IMR-90 (cell line): ENCODE measurements at regions not wholly inside any gene's neighbourhood (a gene's known extent, or its start where the extent isn't known, plus 50 kb on each side); places are given as distances from the start of the nearest gene placed in this dataset.

Source experiments
- ATAC-seq: fragments of 200-7000 bp; cut with Tn5 transposase; 2 replicates; pipeline ENCODE4 v1.9.1; 2020; ENCODE audit warnings: low read depth, mild to moderate bottlenecking, moderate library complexity
- BruUV-seq: library from RNA; stranded (reverse); fragments of 400-500 nt; replicated peaks from 2 replicates; lab custom pipeline; 2021; lab: Mats Ljungman, UMichigan
- CTCF ChIA-PET: fragments of 300-600 bp; formaldehyde crosslinking; extraction: SDS; loops from one replicate; lab custom pipeline; 2021; ENCODE audit warnings: antibody characterized with exemption; lab: Yijun Ruan, JAX
- POLR2A ChIA-PET: fragments of 300-600 bp; sonication (Branson Sonifier 250); formaldehyde crosslinking; loops from one replicate; lab custom pipeline; 2022; ENCODE audit warnings: antibody characterized with exemption; ENCODE audit not compliant: unreplicated experiment; lab: Charles Lee
- DNase-seq: peaks from one replicate; pipeline ENCODE4 v3.0.0; 2013
- H2AFZ ChIP-seq: replicated peaks from 2 replicates; pipeline ENCODE3; 2013; ENCODE audit warnings: low read length, mild to moderate bottlenecking; ENCODE audit not compliant: poor library complexity
- H2AK5ac ChIP-seq: 2 replicates; pipeline ENCODE4 v1.6.1; 2013; ENCODE audit warnings: low read depth, low read length, inconsistent platforms
- H2AK9ac ChIP-seq: replicated peaks from 2 replicates; pipeline ENCODE3; 2013; ENCODE audit warnings: mild to moderate bottlenecking, low read depth, low read length, moderate library complexity; ENCODE audit not compliant: poor library complexity
- H2BK120ac ChIP-seq: 2 replicates; pipeline ENCODE4 v1.6.1; 2013; ENCODE audit warnings: low read depth, low read length, inconsistent platforms
- H2BK15ac ChIP-seq: 3 replicates; pipeline ENCODE4 v1.6.1; 2013; ENCODE audit warnings: low read depth, low read length, inconsistent platforms
- H2BK20ac ChIP-seq: 2 replicates; pipeline ENCODE4 v1.6.1; 2013; ENCODE audit warnings: low read depth, mild to moderate bottlenecking, inconsistent platforms, low read length, moderate library complexity
- H2BK5ac ChIP-seq: 2 replicates; pipeline ENCODE4 v1.6.1; 2013; ENCODE audit warnings: mild to moderate bottlenecking, low read depth, low read length, inconsistent platforms; ENCODE audit not compliant: poor library complexity, severe bottlenecking
- H3K14ac ChIP-seq: replicated peaks from 2 replicates; pipeline ENCODE4 v1.6.1; 2013; ENCODE audit warnings: low read depth, low read length, inconsistent platforms
- H3K18ac ChIP-seq: 2 replicates; pipeline ENCODE4 v1.6.1; 2013; ENCODE audit warnings: low read depth, low read length, control low read depth
- H3K23ac ChIP-seq: 2 replicates; pipeline ENCODE4 v1.6.1; 2013; ENCODE audit warnings: low read depth, low read length, inconsistent platforms
- H3K27ac ChIP-seq: 2 replicates; pipeline ENCODE4 v1.5.1; 2013; ENCODE audit warnings: mild to moderate bottlenecking, control low read depth, low read length; ENCODE audit not compliant: insufficient read depth
- H3K27me3 ChIP-seq: 2 replicates; pipeline ENCODE4 v1.6.1; 2013; ENCODE audit warnings: low read length; ENCODE audit not compliant: control insufficient read depth, insufficient read depth
- H3K36me3 ChIP-seq: 2 replicates; pipeline ENCODE4 v1.6.1; 2013; ENCODE audit warnings: low read length, mixed read lengths; ENCODE audit not compliant: control insufficient read depth, insufficient read depth
- H3K4ac ChIP-seq: 2 replicates; pipeline ENCODE4 v1.6.1; 2013; ENCODE audit warnings: low read depth, low read length, inconsistent platforms
- H3K4me1 ChIP-seq: 2 replicates; pipeline ENCODE4 v1.6.1; 2013; ENCODE audit warnings: low read length, mixed read lengths; ENCODE audit not compliant: control insufficient read depth, insufficient read depth
- H3K4me2 ChIP-seq: 2 replicates; pipeline ENCODE4 v1.6.1; 2013; ENCODE audit warnings: low read depth, mild to moderate bottlenecking, control low read depth, low read length, moderate library complexity
- H3K4me3 ChIP-seq: 2 replicates; pipeline ENCODE4 v1.5.1; 2013; ENCODE audit warnings: low read depth, mild to moderate bottlenecking, control low read depth, low read length, moderate library complexity; ENCODE audit not compliant: insufficient read depth
- H3K56ac ChIP-seq: 2 replicates; pipeline ENCODE4 v1.6.1; 2013; ENCODE audit warnings: low read length, inconsistent platforms; ENCODE audit not compliant: insufficient read depth; ENCODE audit errors: extremely low read depth
- H3K79me1 ChIP-seq, 2 experiments: 2 replicates each; pipeline ENCODE4 v1.6.1; 2013; ENCODE audit warnings: low read length in 2 of 2, inconsistent platforms in 1 of 2, low read depth in 1 of 2
- H3K9ac ChIP-seq: 2 replicates; pipeline ENCODE4 v1.6.1; 2013; ENCODE audit warnings: low read depth, low read length, control low read depth
- H3K9me1 ChIP-seq: 2 replicates; pipeline ENCODE4 v1.6.1; 2013; ENCODE audit warnings: low read length, inconsistent platforms; ENCODE audit not compliant: insufficient read depth
- H3K9me3 ChIP-seq: 2 replicates; pipeline ENCODE4 v1.6.1; 2013; ENCODE audit warnings: low read length; ENCODE audit not compliant: control insufficient read depth, insufficient read depth
- H4K20me1 ChIP-seq: 2 replicates; pipeline ENCODE4 v1.6.1; 2013; ENCODE audit warnings: low read length, inconsistent platforms; ENCODE audit not compliant: insufficient read depth
- H4K5ac ChIP-seq: 2 replicates; pipeline ENCODE4 v1.6.1; 2013; ENCODE audit warnings: mild to moderate bottlenecking, low read depth, low read length, control low read depth
- H4K8ac ChIP-seq, 2 experiments: 2 replicates each; pipeline ENCODE4 v1.6.1; 2013; ENCODE audit warnings: low read depth in 2 of 2, low read length in 2 of 2, control low read depth in 1 of 2, inconsistent platforms in 1 of 2
- H4K91ac ChIP-seq: 2 replicates; pipeline ENCODE4 v1.6.1; 2013; ENCODE audit warnings: low read depth, low read length, inconsistent platforms; ENCODE audit not compliant: insufficient read depth
- BHLHE40 ChIP-seq: fragments of 150-350 bp; IDR thresholded peaks from 2 replicates; pipeline ENCODE4 v1.6.1; 2016; ENCODE audit warnings: mild to moderate bottlenecking, low read depth, low read length
- CEBPB ChIP-seq: IDR thresholded peaks from 2 replicates; pipeline ENCODE4 v1.6.1; 2012; ENCODE audit warnings: low read depth, low read length, improper control_type of control experiment
- NFE2L2 ChIP-seq: fragments of 150-350 bp; IDR thresholded peaks from 2 replicates; pipeline ENCODE4 v1.6.1; 2016; ENCODE audit warnings: low read depth, mild to moderate bottlenecking, low read length
- RCOR1 ChIP-seq: IDR thresholded peaks from 2 replicates; pipeline ENCODE4 v1.6.1; 2012; ENCODE audit warnings: mild to moderate bottlenecking, low read length, improper control_type of control experiment; ENCODE audit not compliant: insufficient replicate concordance
- RFX5 ChIP-seq: IDR thresholded peaks from 2 replicates; pipeline ENCODE4 v1.8.0; 2012; ENCODE audit warnings: low read depth, mild to moderate bottlenecking, low read length, moderate library complexity
- SMC3 ChIP-seq: fragments of 150-350 bp; IDR thresholded peaks from 2 replicates; pipeline ENCODE4 v1.6.1; 2016; ENCODE audit warnings: low read depth, mild to moderate bottlenecking, antibody characterized with exemption, low read length, moderate library complexity
- WGBS, 2 experiments: methylation state at CpG; one replicate each; pipeline versions ENCODE4 v1.1.5 to v1.1.7; 2013; ENCODE audit warnings: missing lambda C conversion rate in 2 of 2; ENCODE audit not compliant: insufficient read length in 1 of 2; ENCODE audit errors: extremely low coverage in 2 of 2; 5-methylcytosine and 5-hydroxymethylcytosine counted together
- dilution Hi-C: fragments of 300-500 bp; cut with HindIII; formaldehyde crosslinking; loops from one replicate; pipeline ENCODE4 v1.14.3; 2018; ENCODE audit warnings: low sequenced_read_pairs; ENCODE audit not compliant: unreplicated experiment
- in situ Hi-C: fragments of 300-500 bp; cut with MboI; formaldehyde crosslinking; loops from 3 replicates; pipeline ENCODE4 v1.14.3; 2019; ENCODE audit warnings: low sequenced_read_pairs, inconsistent platforms, mixed read lengths
- intact Hi-C: fragments of 100-400 bp; cut with micrococcal nuclease; formaldehyde crosslinking; loops from 2 replicates; pipeline ENCODE4 v1.10.0; 2022
- TF ChIP-seq, protein P1 (sequence below): conservative IDR thresholded peaks from 2 replicates; pipeline ENCODE4 v1.5.1; 2012; ENCODE audit warnings: mild to moderate bottlenecking, low read depth, low read length, improper control_type of control experiment

DNA sequence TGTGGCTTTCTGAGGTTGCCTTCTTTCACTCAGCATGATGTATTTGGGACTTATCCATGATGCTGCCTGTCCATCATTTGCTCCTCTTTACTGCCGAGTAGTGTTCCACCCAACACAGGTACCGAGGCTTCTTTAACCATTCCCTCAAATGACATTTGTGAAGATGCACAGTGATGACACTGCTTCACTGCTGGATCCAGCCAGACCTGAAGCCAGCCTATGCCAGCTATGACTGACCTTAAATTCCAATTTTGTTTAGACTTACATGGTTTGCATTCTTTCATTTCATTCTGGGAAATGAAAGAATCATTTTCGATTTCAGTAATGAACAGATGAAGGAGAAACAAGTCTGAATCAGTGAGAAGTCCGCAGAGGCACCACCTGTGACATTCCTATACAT, 271.0 kb downstream of the AACS start:
- Histone ChIP-seq H3K4me3 (no peak overlapping the region), H2AFZ (no peak overlapping the region), H3K18ac (no peak overlapping the region), H3K14ac (no peak overlapping the region), H3K9ac (no peak overlapping the region), H3K4me1 (no peaks in the 10 kb centered on the region), H2BK15ac (no peak overlapping the region), H2AK5ac (no peak overlapping the region), H3K9me1 (no peaks in the 10 kb centered on the region), H3K4ac (no peak overlapping the region), H4K5ac (no peak overlapping the region), H4K8ac (no peak overlapping the region), H3K27ac (no peak overlapping the region), H2BK5ac (no peak overlapping the region), H3K56ac (no peak overlapping the region), H2BK120ac (no peak overlapping the region), H3K9me3 (peaks cover 13% of the 10 kb centered on the region; the same call in 1 of the 2 replicates), H3K27me3 (no peaks in the 10 kb centered on the region), H3K79me1 (no peaks in the 10 kb centered on the region), H4K20me1 (no peaks in the 10 kb centered on the region), H3K4me2 (no peak overlapping the region), H3K23ac (no peak overlapping the region), H4K91ac (no peak overlapping the region), H2AK9ac (no peak overlapping the region), H2BK20ac (no peak overlapping the region), H3K36me3 (no peaks in the 10 kb centered on the region)
- DNase-seq (no peak), ATAC-seq (no peak)
- POLR2A ChIA-PET = no interaction called here
- dilution Hi-C loops (no loop called here), in situ Hi-C loops (no loop called here), intact Hi-C loops (no loop called here)
- TF ChIP-seq CEBPB (no peak), SMC3 (no peak), RFX5 (no peak), RCOR1 (no peak), BHLHE40 (no peak), NFE2L2 (no peak)
- TF ChIP-seq, protein P1, sequence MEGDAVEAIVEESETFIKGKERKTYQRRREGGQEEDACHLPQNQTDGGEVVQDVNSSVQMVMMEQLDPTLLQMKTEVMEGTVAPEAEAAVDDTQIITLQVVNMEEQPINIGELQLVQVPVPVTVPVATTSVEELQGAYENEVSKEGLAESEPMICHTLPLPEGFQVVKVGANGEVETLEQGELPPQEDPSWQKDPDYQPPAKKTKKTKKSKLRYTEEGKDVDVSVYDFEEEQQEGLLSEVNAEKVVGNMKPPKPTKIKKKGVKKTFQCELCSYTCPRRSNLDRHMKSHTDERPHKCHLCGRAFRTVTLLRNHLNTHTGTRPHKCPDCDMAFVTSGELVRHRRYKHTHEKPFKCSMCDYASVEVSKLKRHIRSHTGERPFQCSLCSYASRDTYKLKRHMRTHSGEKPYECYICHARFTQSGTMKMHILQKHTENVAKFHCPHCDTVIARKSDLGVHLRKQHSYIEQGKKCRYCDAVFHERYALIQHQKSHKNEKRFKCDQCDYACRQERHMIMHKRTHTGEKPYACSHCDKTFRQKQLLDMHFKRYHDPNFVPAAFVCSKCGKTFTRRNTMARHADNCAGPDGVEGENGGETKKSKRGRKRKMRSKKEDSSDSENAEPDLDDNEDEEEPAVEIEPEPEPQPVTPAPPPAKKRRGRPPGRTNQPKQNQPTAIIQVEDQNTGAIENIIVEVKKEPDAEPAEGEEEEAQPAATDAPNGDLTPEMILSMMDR = no peak
- WGBS, 2 experiments = 38% methylated on average over 3 of the region's 4 CpGs; no CpG with 5 or more reads in 1 of the 2 experiments
- CTCF ChIA-PET = no interaction called here
- BruUV-seq = no TSS peak
